ENCODE measurements at regions not wholly inside any gene's neighbourhood (a gene's known extent, or its start where the extent isn't known, plus 50 kb on each side); places are given as distances from the start of the nearest gene placed in this dataset.

- no peak for DNase-seq
Measured at GRCh38 chr5:115072266-115073064, 97.2 kb downstream of the TRIM36 start.

- no peak for DNase-seq
Measured at GRCh38 chr5:115070737-115071136, 99.0 kb downstream of the TRIM36 start.

GRCh38 chr5:115069087-115069968 is 100.4 kb downstream of the TRIM36 start:
- DNase-seq: peak; percentile 11

GRCh38 chr5:115068239-115069086 is 101.2 kb downstream of the TRIM36 start:
- DNase-seq: no peak

- no peak for DNase-seq
Measured at GRCh38 chr5:115064380-115064779, 105.3 kb downstream of the TRIM36 start.

- DNase-seq: no peak
Measured at GRCh38 chr5:115054387-115054951, 115.2 kb downstream of the TRIM36 start.

GRCh38 chr5:115052948-115053347 is 116.8 kb downstream of the TRIM36 start:
- no peak for DNase-seq

- no peak for DNase-seq
Measured at GRCh38 chr5:115050866-115051265, 118.8 kb downstream of the TRIM36 start.

- DNase-seq: no peak
Measured at GRCh38 chr5:115033861-115034260, 135.8 kb downstream of the TRIM36 start.

- no peak for DNase-seq
Measured at GRCh38 chr5:115028557-115028956, 141.2 kb downstream of the TRIM36 start.

GRCh38 chr5:115024922-115025321 is 144.8 kb downstream of the TRIM36 start:
- no peak for DNase-seq

GRCh38 chr5:115022303-115022702 is 147.4 kb downstream of the TRIM36 start:
- DNase-seq: no peak

GRCh38 chr5:115016646-115017045 is 153.1 kb downstream of the TRIM36 start:
- DNase-seq: no peak

- DNase-seq: no peak
Measured at GRCh38 chr5:114999176-114999575, 170.5 kb downstream of the TRIM36 start.

- DNase-seq: no peak
Measured at GRCh38 chr5:114989512-114989911, 180.2 kb downstream of the TRIM36 start.

GRCh38 chr5:114988096-114988495 is 181.6 kb downstream of the TRIM36 start:
- DNase-seq: no peak

GRCh38 chr5:114984796-114985195 is 184.9 kb downstream of the TRIM36 start:
- DNase-seq: no peak

- no peak for DNase-seq
Measured at GRCh38 chr5:114981111-114981510, 188.6 kb downstream of the TRIM36 start.

- no peak for DNase-seq
Measured at GRCh38 chr5:114977979-114978573, 191.6 kb downstream of the TRIM36 start.

- no peak for DNase-seq
Measured at GRCh38 chr5:114969482-114969881, 200.2 kb downstream of the TRIM36 start.

- no peak for DNase-seq
Measured at GRCh38 chr5:114957384-114957783, 212.3 kb downstream of the TRIM36 start.

GRCh38 chr5:114953565-114953964 is 216.1 kb downstream of the TRIM36 start:
- no peak for DNase-seq
